Cerebellar cortex (tissue), 1 donor: ENCODE measurements at regions not wholly inside any gene's neighbourhood (a gene's known extent, or its start where the extent isn't known, plus 50 kb on each side); places are given as distances from the start of the nearest gene placed in this dataset.
"Not testable (repeated sequence)": the region's sequence is repeated elsewhere in the genome, so short reads cannot be mapped to it uniquely, and the experiment has no call there.

Source experiments
- DNase-seq: peaks from one replicate; pipeline ENCODE4 v3.0.0-alpha.2; 2015; ENCODE audit warnings: low spot score

DNA sequence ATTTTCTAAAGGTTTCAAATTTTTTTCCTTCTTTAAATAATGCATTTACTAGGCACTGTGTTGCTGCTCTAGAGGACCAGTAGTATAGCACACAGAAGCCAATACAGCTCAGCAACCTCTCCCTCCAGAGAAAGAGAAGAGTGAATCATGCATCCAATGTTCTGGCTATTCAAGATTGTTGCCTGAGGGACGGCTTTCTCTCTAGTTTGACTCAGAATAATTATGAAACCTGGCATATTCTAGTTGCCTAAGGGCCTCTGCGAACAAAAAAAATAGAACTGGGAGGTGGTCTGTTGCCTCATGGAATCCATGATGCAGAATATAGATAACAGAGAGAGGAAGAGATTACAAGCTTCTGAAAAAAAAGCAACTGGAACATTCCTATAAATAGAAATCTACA lies 1233.3 kb upstream of the PABPC4L start:
- no peak for DNase-seq

GRCh38 chr4:135429528-135429927 lies 1227.9 kb upstream of the PABPC4L start:
- DNase-seq, result no peak

GRCh38 chr4:135418353-135418752 lies 1216.8 kb upstream of the PABPC4L start:
- peak; percentile 1 for DNase-seq

DNA sequence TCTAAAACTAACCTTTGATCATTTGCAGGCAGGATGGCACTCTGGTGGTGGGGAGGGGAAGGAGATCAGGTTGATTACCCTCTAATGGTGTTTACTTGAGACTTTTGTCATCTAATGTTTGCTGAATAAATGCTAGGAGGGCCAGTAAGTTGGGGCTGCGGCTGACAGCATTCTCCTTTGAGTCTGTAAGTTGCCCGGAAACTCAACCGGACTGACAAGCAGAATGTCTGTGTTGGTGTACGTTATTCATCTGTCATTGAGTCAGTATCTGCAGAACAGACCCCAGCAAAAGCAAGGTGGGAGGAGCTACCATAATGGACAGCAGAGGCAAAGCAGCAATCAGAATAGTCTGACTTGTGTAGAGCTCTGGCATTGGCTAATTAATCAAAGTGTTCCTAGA lies 1210.6 kb upstream of the PABPC4L start:
- no peak for DNase-seq

DNA sequence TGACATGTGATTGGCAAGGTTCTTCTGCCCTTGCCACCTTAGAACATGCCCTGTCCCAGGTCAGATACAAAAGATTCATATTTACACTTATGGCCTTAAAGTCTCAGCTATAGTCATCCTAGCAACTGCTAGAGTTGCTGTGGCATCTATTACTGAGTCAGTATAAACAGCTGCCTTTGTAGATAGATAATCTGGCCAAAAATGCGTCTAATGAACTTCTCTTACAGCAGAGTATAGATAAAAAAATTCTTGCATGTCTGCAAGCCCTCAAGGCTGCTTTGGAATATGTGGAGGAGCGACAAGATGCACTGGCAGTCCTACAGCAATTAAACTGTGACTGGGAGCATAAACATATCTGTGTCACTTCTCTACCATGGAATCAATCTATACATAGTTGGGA lies 1209.7 kb upstream of the PABPC4L start:
- DNase-seq, result no peak

DNA sequence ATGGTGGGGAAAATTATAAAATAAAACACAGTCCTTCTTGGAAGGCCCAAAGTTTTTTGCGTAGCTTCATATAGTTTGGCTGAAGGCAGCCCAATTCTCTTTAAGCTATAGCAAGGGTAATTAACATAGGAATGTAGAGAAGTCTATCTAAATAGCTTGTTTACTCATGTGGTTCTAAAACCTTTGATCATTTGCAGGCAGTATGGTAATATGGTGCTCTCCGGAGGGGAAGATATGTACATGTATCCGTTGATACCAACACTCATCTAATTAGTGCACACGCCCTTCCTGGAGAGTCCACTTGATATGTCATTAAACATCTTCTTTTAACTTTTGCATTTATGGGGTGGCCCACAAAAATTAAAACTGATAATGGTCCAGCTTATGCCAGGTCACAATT lies 1207.7 kb upstream of the PABPC4L start:
- DNase-seq, result not testable (repeated sequence)

GRCh38 chr4:135408109-135408508 lies 1206.5 kb upstream of the PABPC4L start:
- DNase-seq, result no peak

DNA sequence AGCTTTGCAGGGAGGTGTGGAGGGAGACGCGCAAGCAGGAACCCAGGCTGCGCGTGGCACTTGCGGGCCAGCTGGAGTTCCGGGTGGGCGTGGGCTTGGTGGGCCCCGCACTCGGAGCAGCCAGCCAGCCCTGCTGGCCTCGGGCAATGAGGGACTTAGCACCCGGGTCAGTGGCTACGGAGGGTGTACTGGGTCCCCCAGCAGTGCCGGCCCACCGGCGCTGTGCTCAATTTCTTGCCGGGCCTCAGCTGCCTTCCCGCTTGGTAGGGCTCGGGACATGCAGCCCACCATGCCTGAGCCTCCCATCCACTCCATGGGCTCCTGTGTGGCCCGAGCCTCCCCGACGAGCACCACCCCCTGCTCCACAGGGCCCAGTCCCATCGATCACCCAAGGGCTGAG lies 1205.0 kb upstream of the PABPC4L start:
- not testable (repeated sequence) for DNase-seq

- DNase-seq, result no peak
Measured at GRCh38 chr4:135385830-135386581, 1184.4 kb upstream of the PABPC4L start.

DNA sequence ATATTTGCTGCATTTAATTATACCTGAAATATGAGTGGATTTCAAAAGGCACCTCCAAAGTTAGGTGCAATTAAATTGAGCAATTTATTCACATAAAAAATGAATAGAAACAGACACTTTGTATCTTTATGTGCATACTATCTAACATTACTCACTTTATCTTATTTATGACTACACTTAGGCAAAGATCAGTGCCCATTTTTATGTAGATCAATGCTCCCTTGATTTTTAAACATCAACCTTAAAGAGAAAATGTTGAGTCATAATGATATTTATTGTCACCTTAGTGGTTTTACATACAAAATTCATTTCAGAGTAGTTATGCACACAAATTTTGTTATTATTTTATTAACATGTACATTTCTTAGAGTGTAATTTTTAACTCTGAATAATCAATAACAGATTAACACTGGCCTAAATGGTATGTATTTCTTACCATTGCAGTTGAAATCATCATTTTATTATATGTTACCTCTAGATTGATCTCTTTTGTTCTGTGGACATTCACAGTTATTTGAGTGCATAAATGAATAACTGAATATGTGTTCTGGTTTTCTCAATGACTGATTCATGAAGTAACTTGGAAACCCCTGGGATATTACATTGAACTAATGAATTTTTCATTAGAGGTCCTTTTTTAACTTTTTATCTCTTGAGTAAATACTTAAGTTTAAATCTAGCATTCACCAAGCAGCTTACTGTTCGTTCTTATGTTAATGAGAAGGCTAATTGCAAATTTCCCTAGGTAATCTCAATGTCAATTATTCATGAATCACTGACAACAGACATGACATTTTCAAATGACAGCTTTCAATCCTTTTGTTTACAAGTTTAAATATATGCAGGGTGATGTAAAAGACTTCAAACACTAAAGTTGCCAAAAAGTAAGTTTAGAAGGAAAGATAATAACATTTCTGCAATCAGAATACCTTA lies 1182.0 kb upstream of the PABPC4L start:
- no peak for DNase-seq

DNA sequence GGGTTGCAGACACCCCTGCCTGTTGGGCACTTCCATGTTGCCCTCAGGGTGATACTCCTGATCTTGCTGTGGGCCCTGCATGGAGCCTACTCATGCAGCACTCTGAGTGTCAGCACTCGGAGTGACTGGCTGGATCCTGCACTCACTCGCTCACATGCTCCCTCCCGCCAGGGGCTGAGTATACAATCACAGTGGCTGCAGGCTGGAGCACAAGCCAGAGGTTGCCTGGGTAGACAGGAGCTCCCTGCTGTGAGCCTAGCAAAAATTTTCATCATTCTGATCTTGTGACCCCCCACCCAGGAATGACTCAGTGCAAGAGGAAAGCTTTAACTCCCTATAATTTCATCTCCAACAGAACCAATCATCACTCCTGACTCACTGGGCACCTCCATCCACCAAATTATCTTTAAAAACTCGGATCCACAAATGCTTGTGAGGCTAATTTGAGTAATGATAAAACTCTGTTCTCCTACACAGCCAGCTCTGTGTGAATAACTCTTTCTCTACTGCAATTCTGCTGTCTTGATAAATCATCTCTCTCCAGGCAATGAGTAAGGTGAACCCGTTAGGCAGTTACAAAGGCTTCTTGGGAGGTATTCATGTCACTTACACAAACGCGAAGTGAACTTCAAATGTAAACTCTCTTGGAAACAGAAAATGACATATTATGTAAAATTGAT lies 1180.8 kb upstream of the PABPC4L start:
- DNase-seq, result no peak

DNA sequence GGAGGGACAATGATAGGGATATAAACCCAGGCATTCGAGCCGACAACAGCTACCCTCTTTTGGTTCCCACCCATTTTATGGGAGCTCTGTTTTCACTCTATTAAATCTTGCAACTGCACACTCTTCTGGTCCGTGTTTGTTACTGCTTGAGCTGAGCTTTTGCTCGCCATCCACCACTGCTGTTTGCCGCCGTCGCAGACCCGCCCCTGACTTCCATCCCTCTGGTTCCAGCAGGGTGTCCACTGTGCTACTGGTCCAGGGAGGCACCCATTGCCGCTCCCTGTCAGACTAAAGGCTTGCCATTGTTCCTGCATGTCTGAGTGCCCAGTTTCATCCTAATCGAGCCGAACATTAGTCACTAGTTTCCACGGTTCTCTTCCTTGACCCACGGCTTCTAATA lies 1170.5 kb upstream of the PABPC4L start:
- DNase-seq, result no peak

DNA sequence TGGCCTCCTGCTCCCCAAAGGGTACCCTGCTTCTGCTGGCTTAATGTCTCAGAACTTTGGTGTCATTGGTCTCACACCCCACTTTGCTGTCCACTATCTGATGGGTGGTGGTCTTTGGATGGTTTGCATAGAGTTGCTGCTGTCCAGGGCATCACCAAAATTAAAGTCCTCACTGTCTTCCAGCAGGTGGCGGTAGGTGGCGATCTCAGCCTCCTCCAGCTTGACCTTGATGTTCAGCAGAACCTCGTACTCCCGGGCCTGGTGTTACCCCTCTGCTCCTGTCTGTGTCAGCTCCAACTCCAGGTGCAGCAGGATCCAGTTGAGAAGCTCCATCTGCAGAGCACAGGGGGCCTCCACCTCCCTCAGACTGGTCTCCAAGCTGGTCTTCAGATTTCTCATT lies 1169.5 kb upstream of the PABPC4L start:
- peak; percentile 3 for DNase-seq

- no peak for DNase-seq
Measured at GRCh38 chr4:135368831-135369230, 1167.2 kb upstream of the PABPC4L start.

DNA sequence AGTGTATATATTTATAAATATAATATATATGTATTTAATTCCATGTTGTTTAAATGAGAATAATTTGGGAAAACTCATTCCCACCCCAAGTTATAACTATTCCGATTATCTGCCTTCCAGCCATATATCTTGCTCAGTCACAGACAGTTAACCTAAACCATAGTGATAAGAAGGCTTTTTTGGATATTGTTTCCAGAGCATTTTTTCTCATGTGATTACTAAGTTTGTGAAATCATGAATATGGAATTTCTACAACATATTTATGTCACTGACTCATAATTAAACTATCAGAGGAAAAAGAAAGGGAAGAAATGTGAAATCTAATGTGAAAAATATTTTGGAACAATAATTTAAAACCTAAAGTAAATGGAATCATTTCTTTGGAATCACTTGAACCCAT lies 1163.5 kb upstream of the PABPC4L start:
- no peak for DNase-seq

- no peak for DNase-seq
Measured at GRCh38 chr4:135359128-135359527, 1157.5 kb upstream of the PABPC4L start.

GRCh38 chr4:135357091-135357490 lies 1155.5 kb upstream of the PABPC4L start:
- DNase-seq, result no peak

GRCh38 chr4:135354876-135355275 lies 1153.3 kb upstream of the PABPC4L start:
- DNase-seq, result no peak

- no peak for DNase-seq
Measured at GRCh38 chr4:135353008-135353407, 1151.4 kb upstream of the PABPC4L start.

DNA sequence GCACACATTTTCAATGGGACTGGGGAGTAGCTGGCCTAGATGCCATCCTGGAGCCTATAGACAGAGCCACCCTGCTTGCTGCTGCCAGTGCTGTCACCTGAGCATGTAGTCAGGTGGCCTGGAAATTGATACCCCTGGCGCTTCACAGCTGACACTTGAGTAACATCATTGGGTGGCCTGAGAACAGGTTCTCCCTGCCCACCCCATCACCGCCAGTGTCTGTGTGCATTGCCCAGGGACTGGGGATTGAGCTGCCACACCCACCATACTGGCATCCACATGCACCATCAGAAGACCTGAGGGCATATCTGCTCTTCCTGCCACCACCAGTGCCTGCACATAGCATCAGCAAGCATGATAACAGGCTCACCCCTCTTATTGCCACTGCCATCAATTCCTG lies 1142.9 kb upstream of the PABPC4L start:
- DNase-seq, result no peak

- DNase-seq, result no peak
Measured at GRCh38 chr4:135338181-135338580, 1136.6 kb upstream of the PABPC4L start.

GRCh38 chr4:135325264-135325663 lies 1123.7 kb upstream of the PABPC4L start:
- no peak for DNase-seq

DNA sequence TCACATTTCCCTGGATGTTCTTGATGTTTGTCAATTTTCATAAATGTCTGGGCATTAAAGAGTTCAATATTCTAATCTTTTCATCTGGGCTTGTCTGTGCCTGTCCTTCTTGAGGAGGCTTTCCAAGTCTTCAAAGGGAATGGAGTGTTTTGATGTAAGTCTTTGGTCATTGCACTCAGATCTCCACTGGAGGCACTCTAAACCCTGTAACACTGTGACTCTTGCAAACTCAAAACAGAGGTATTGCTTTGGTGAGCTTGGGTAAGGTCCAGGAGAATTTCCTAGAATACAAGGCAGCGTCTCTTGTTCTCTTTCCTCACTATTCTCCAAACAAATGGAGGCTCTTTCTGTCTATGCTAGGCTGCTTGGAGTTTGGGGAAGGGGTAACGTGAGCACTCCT lies 1118.1 kb upstream of the PABPC4L start:
- DNase-seq, result no peak
